Tibial artery (tissue), 4 donors: ENCODE measurements at regions not wholly inside any gene's neighbourhood (a gene's known extent, or its start where the extent isn't known, plus 50 kb on each side); places are given as distances from the start of the nearest gene placed in this dataset.
"Not testable (repeated sequence)": the region's sequence is repeated elsewhere in the genome, so short reads cannot be mapped to it uniquely, and the experiment has no call there.

ENCODE experiments used
- DNase-seq, 2 donors: peaks; one replicate each; pipeline ENCODE4 v3.0.0-alpha.2; 2019
- H3K27ac ChIP-seq, 2 donors: fragments of 200-600 bp; sonication (generic) in 1 of 2; 1 replicate in 1 of 2; 2 replicates in 1 of 2; pipeline ENCODE4 v1.5.1; 2018 to 2019; ENCODE audit warnings: mild to moderate bottlenecking in 1 of 2
- H3K27me3 ChIP-seq, 2 donors: fragments of 200-600 bp; sonication (generic) in 1 of 2; one replicate each; pipeline versions ENCODE4 v1.5.1 to v1.6.0; 2016 to 2019
- H3K36me3 ChIP-seq, 3 donors: fragments of 200-600 bp; sonication (generic) in 2 of 3; one replicate each; pipeline ENCODE4 v1.5.1; 2016 to 2019; ENCODE audit warnings: mild to moderate bottlenecking in 2 of 3
- H3K4me1 ChIP-seq, 4 donors: fragments of 200-600 bp; sonication (generic) in 2 of 4; 1 replicate in 3 of 4; 2 replicates in 1 of 4; pipeline ENCODE4 v1.5.1; 2016 to 2019
- H3K4me3 ChIP-seq, 2 donors: fragments of 200-600 bp; sonication (generic) in 1 of 2; 1 replicate in 1 of 2; 2 replicates in 1 of 2; pipeline ENCODE4 v1.5.1; 2018 to 2019; ENCODE audit warnings: mild to moderate bottlenecking in 2 of 2
- H3K9me3 ChIP-seq, 3 donors: fragments of 200-600 bp; sonication (generic) in 1 of 3; one replicate each; pipeline ENCODE4 v1.5.1; 2016 to 2019
- intact Hi-C: fragments of 100-400 bp; cut with DNase I; formaldehyde crosslinking; loops from one replicate; pipeline ENCODE4 v1.15.0; 2023; ENCODE audit warnings: low total_unique reads
- TF ChIP-seq, protein P1 (sequence below), 2 experiments: fragments of 200-600 bp in 1 of 2; fragments of 450-650 bp in 1 of 2; IDR thresholded peaks; one replicate each; pipeline ENCODE4 v1.5.1; 2017 to 2019; ENCODE audit warnings: antibody characterized with exemption in 2 of 2, mild to moderate bottlenecking in 1 of 2, moderate library complexity in 1 of 2

GRCh38 chr20:55090286-55090685 lies 614.9 kb downstream of the DOK5 start:
- Histone ChIP-seq H3K27me3 (no peaks in the 10 kb centered on the region), H3K9me3 (no peaks in the 10 kb centered on the region), H3K36me3 (no peaks in the 10 kb centered on the region), H3K4me1 (no peaks in the 10 kb centered on the region), H3K27ac (no peak overlapping the region), H3K4me3 (no peak overlapping the region)
- TF ChIP-seq, protein P1, sequence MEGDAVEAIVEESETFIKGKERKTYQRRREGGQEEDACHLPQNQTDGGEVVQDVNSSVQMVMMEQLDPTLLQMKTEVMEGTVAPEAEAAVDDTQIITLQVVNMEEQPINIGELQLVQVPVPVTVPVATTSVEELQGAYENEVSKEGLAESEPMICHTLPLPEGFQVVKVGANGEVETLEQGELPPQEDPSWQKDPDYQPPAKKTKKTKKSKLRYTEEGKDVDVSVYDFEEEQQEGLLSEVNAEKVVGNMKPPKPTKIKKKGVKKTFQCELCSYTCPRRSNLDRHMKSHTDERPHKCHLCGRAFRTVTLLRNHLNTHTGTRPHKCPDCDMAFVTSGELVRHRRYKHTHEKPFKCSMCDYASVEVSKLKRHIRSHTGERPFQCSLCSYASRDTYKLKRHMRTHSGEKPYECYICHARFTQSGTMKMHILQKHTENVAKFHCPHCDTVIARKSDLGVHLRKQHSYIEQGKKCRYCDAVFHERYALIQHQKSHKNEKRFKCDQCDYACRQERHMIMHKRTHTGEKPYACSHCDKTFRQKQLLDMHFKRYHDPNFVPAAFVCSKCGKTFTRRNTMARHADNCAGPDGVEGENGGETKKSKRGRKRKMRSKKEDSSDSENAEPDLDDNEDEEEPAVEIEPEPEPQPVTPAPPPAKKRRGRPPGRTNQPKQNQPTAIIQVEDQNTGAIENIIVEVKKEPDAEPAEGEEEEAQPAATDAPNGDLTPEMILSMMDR (IDR thresholded peaks at IDR 0.05): no peak
- DNase-seq: no peak
- intact Hi-C loops: no loop called here

GRCh38 chr20:55086421-55086820 lies 611.0 kb downstream of the DOK5 start:
- Histone ChIP-seq H3K4me1 (no peaks in the 10 kb centered on the region), H3K27ac (no peak overlapping the region), H3K4me3 (no peak overlapping the region), H3K9me3 (no peaks in the 10 kb centered on the region), H3K27me3 (no peaks in the 10 kb centered on the region), H3K36me3 (no peaks in the 10 kb centered on the region)
- TF ChIP-seq, protein P1 (IDR thresholded peaks at IDR 0.05): no peak
- no peak for DNase-seq
- intact Hi-C loops: no loop called here

- H3K27me3 ChIP-seq: no peaks in the 10 kb centered on the region
- no peak overlapping the region for H3K27ac ChIP-seq
- H3K36me3 ChIP-seq: no peaks in the 10 kb centered on the region
- TF ChIP-seq, protein P1 (IDR thresholded peaks at IDR 0.05): no peak
- intact Hi-C loops: no loop called here
- H3K4me3 ChIP-seq: no peak overlapping the region
- no peaks in the 10 kb centered on the region for H3K4me1 ChIP-seq
- H3K9me3 ChIP-seq: no peaks in the 10 kb centered on the region
- no peak for DNase-seq
These were observed 604.5 kb downstream of the DOK5 start for GRCh38 chr20:55079917-55080316.

DNA sequence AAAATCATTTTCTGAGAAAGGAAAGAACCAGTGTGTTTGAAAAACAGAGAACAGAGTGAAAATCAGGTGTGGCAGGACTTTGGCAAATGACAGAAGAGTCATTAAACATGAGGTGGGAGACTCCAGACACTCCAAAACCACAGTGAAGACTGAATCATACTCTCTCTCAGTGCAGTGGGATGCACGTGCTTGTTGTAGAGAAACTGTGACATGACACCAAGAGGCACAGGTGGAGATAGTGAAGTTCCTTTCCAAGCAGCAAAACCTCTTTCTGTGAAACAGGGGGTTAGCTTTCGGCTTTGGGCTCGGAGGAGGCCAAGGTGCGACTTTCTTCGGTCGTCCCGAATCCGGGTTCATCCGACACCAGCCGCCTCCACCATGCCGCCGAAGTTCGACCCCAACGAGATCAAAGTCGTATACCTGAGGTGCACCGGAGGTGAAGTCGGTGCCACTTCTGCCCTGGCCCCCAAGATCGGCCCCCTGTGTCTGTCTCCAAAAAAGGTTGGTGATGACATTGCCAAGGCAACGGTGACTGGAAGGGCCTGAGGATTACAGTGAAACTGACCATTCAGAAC lies 599.0 kb downstream of the DOK5 start:
- H3K27me3 ChIP-seq, DNase-seq, H3K27ac ChIP-seq, H3K4me3 ChIP-seq, intact Hi-C loops, H3K9me3 ChIP-seq, H3K36me3 ChIP-seq, H3K4me1 ChIP-seq: not testable (repeated sequence)

DNA sequence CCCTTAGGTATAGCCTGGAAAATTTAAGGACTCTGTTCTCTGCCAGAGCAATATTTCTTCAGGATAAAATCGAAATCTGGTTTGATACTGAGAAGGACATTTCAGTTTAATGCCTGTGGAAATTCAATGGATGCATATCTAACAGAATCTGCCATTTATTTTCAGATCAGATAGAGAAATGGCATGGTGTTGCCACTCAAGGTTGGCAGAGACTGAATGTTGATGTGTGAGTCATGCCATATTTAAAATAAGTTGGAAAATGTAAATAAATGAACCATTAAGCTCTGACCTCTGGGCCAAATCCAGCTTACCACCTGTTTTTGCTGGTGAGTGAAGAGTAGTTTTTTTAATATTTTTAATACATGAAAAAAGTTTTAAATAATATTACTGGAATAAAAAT lies 594.6 kb downstream of the DOK5 start:
- Histone ChIP-seq H3K4me3 (no peak overlapping the region), H3K4me1 (no peaks in the 10 kb centered on the region), H3K27ac (no peak overlapping the region), H3K9me3 (peaks cover 0 to 13% (median 0%) of the 10 kb centered on the region in 3 donors), H3K27me3 (no peaks in the 10 kb centered on the region), H3K36me3 (no peaks in the 10 kb centered on the region)
- intact Hi-C loops: no loop called here
- no peak for DNase-seq
- TF ChIP-seq, protein P1 (IDR thresholded peaks at IDR 0.05): no peak

- H3K4me3 ChIP-seq: no peak overlapping the region
- no peaks in the 10 kb centered on the region for H3K36me3 ChIP-seq
- TF ChIP-seq, protein P1 (IDR thresholded peaks at IDR 0.05): no peak
- intact Hi-C loops: no loop called here
- H3K4me1 ChIP-seq: no peaks in the 10 kb centered on the region
- no peak for DNase-seq
- peaks cover 0 to 20% (median 0%) of the 10 kb centered on the region in 3 donors for H3K9me3 ChIP-seq
- no peaks in the 10 kb centered on the region for H3K27me3 ChIP-seq
- H3K27ac ChIP-seq: no peak overlapping the region
These were observed 591.9 kb downstream of the DOK5 start for GRCh38 chr20:55067158-55067825.
